ENCODE measurements at regions not wholly inside any gene's neighbourhood (a gene's known extent, or its start where the extent isn't known, plus 50 kb on each side); places are given as distances from the start of the nearest gene placed in this dataset.

GRCh38 chr2:207316484-207316883 is 150.7 kb upstream of the KLF7 start:
- WGBS, 2 experiments (ENCODE audit: extremely low coverage in 2 of 2, insufficient read length in 1 of 2): no CpG with 5 or more reads among the region's 2 CpGs
- no peak overlapping the region for H2BK5ac ChIP-seq (ENCODE audit: low read depth, low read length, poor library complexity, severe bottlenecking)
- no peak overlapping the region for H3K4me3 ChIP-seq (ENCODE audit: insufficient read depth, low read depth, low read length)
- no peak overlapping the region for H3K18ac ChIP-seq (ENCODE audit: low read depth, low read length)
- ATAC-seq (ENCODE audit: low read depth): no peak
- POLR2A ChIA-PET (ENCODE audit: unreplicated experiment): no interaction called here
- H3K23ac ChIP-seq (ENCODE audit: low read depth, low read length): no peak overlapping the region
- dilution Hi-C loops (cut with HindIII; ENCODE audit: low sequenced_read_pairs, unreplicated experiment): no loop called here
- H2AK5ac ChIP-seq (ENCODE audit: low read depth, low read length): no peak overlapping the region
- in situ Hi-C loops (cut with MboI; ENCODE audit: low sequenced_read_pairs): no loop called here
- H2AK9ac ChIP-seq (replicated peaks; ENCODE audit: low read depth, low read length, poor library complexity): no peak overlapping the region
- no TSS peak for BruUV-seq (replicated peaks)
- H3K79me1 ChIP-seq (ENCODE audit: low read depth in 1 of 2, low read length in 2 of 2): no peaks in the 10 kb centered on the region; a peak in 1 of 4 replicates
- H3K4ac ChIP-seq (ENCODE audit: low read depth, low read length): no peak overlapping the region
- H2BK20ac ChIP-seq (ENCODE audit: low read depth, low read length): no peak overlapping the region
- H4K91ac ChIP-seq (ENCODE audit: insufficient read depth, low read depth, low read length): no peak overlapping the region
- no peaks in the 10 kb centered on the region for H4K20me1 ChIP-seq (ENCODE audit: insufficient read depth, low read length)
- CTCF ChIA-PET: interaction anchor here (0.6 kb wide), 1 partner anchor 62 kb away, joined by 3 read pairs; no protein-coding TSS in a partner anchor
- H3K27me3 ChIP-seq (ENCODE audit: control insufficient read depth, insufficient read depth, low read length): no peaks in the 10 kb centered on the region
- H4K5ac ChIP-seq (ENCODE audit: low read depth, low read length): no peak overlapping the region
- peaks cover 7% of the 10 kb centered on the region for H3K4me1 ChIP-seq (ENCODE audit: control insufficient read depth, insufficient read depth, low read length)
- no peak overlapping the region for H4K8ac ChIP-seq (ENCODE audit: low read depth in 2 of 2, low read length in 2 of 2)
- H3K9me3 ChIP-seq (ENCODE audit: control insufficient read depth, insufficient read depth, low read length): no peaks in the 10 kb centered on the region
- TF ChIP-seq SMC3 (IDR thresholded peaks at IDR 0.05; ENCODE audit: low read depth, low read length) (no peak), MAZ (IDR thresholded peaks at IDR 0.05; ENCODE audit: borderline replicate concordance, low read depth, low read length) (no peak), CTCF (conservative IDR thresholded peaks at IDR 0.05; ENCODE audit: low read depth, low read length) (no peak), FOS (IDR thresholded peaks at IDR 0.05; ENCODE audit: low read depth, low read length) (no peak), NFE2L2 (IDR thresholded peaks at IDR 0.05; ENCODE audit: low read depth, low read length) (no peak), USF2 (IDR thresholded peaks at IDR 0.05; ENCODE audit: low read depth, low read length) (no peak), ELK1 (IDR thresholded peaks at IDR 0.05; ENCODE audit: borderline replicate concordance, low read depth, low read length) (no peak), POLR2A (IDR thresholded peaks at IDR 0.05; ENCODE audit: low read depth, low read length) (no peak), MXI1 (IDR thresholded peaks at IDR 0.05; ENCODE audit: borderline replicate concordance, low read depth, low read length) (no peak), MAFK (IDR thresholded peaks at IDR 0.05; ENCODE audit: low read depth, low read length) (no peak), CHD1 (IDR thresholded peaks at IDR 0.05; ENCODE audit: low read depth, low read length) (no peak), CEBPB (IDR thresholded peaks at IDR 0.05; ENCODE audit: low read depth, low read length) (no peak)
- H2BK120ac ChIP-seq (ENCODE audit: low read depth, low read length): no peak overlapping the region
- no peak overlapping the region for H3K9ac ChIP-seq (ENCODE audit: low read depth, low read length)
- no peak overlapping the region for H3K14ac ChIP-seq (replicated peaks; ENCODE audit: low read depth, low read length)
- peaks cover 2% of the 10 kb centered on the region; the same call in 1 of the 2 replicates for H3K9me1 ChIP-seq (ENCODE audit: insufficient read depth, low read length)
- H3K27ac ChIP-seq (ENCODE audit: insufficient read depth, low read length): no peak overlapping the region
- H3K4me2 ChIP-seq (ENCODE audit: low read depth, low read length): no peak overlapping the region
- H3K36me3 ChIP-seq (ENCODE audit: control insufficient read depth, insufficient read depth, low read length): no peaks in the 10 kb centered on the region
- intact Hi-C loops (cut with micrococcal nuclease): no loop called here
- no peak overlapping the region for H2AFZ ChIP-seq (replicated peaks; ENCODE audit: low read length, poor library complexity)
- H2BK15ac ChIP-seq (ENCODE audit: low read depth, low read length): no peak overlapping the region; the same call in 2 of the 3 replicates
- DNase-seq: no peak
- no peak overlapping the region for H3K56ac ChIP-seq (ENCODE audit: extremely low read depth, insufficient read depth, low read length)

Measured in IMR-90 (cell line).